Neural crest cell (in vitro differentiated cells): ENCODE measurements at regions not wholly inside any gene's neighbourhood (a gene's known extent, or its start where the extent isn't known, plus 50 kb on each side); places are given as distances from the start of the nearest gene placed in this dataset.

ENCODE experiments used
- DNase-seq: peaks from one replicate; pipeline ENCODE4 v3.0.0; 2021; ENCODE audit warnings: low read depth, mixed read lengths, low spot score
- H3K27ac Mint-ChIP-seq: one replicate; pipeline ENCODE4 v1.8.0; 2021; ENCODE audit warnings: mild to moderate bottlenecking, mixed read lengths; ENCODE audit not compliant: unreplicated experiment
- H3K27me3 Mint-ChIP-seq: 2 replicates; pipeline ENCODE4 v1.8.0; 2021; ENCODE audit warnings: low read depth, mild to moderate bottlenecking, mixed read lengths
- H3K36me3 Mint-ChIP-seq: 2 replicates; pipeline ENCODE4 v1.8.0; 2021; ENCODE audit warnings: low read depth, mild to moderate bottlenecking, mixed read lengths
- H3K4me1 Mint-ChIP-seq: 2 replicates; pipeline ENCODE4 v1.8.0; 2021; ENCODE audit warnings: mixed read lengths
- H3K4me3 Mint-ChIP-seq: one replicate; pipeline ENCODE4 v1.8.0; 2021; ENCODE audit warnings: mild to moderate bottlenecking, mixed read lengths
- H3K9me3 Mint-ChIP-seq: 2 replicates; pipeline ENCODE4 v1.8.0; 2021; ENCODE audit warnings: mixed read lengths
- TF ChIP-seq, protein P1 (sequence below): fragments of 200-600 bp; sonication (generic); conservative IDR thresholded peaks from 2 replicates; pipeline ENCODE4 v1.5.0; 2021; ENCODE audit warnings: antibody characterized with exemption, mild to moderate bottlenecking

DNA sequence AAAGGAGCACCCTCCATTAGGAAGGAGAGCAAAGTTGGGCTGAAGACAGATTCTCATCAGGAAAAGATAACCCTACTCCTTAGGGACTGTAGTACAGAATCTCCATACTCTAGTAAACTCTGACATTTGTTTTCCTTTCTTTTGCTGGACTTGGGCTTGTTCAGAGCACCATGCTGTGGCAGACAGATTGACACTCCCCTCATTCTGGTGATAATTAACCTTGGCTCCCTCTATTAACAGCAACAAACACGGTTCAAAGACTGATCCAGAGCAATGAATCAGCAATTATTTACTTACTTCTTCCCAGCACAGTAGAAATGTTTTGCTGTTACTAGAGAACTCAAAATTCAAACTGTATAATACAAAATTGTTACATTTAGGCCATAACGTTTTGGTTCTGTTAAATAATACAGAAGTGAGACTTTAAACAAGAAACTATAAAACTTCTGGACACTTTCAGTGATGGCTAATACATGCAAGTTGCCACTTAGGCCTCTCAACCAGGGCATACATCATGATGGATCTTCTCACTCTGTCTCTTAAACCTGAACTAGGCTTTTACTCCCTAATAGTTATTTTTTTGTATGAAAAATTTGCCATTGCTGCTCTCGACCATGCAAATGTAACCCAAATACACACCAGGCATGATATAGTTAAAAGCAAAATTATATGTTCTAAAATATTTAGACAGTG is 639.0 kb downstream of the IPMK start:
- H3K27ac Mint-ChIP-seq, result no peak overlapping the region
- no peaks in the 10 kb centered on the region for H3K36me3 Mint-ChIP-seq
- peaks cover 17% of the 10 kb centered on the region for H3K4me1 Mint-ChIP-seq
- no peak overlapping the region for H3K4me3 Mint-ChIP-seq
- DNase-seq, result no peak
- no peaks in the 10 kb centered on the region for H3K27me3 Mint-ChIP-seq
- no peaks in the 10 kb centered on the region for H3K9me3 Mint-ChIP-seq
- TF ChIP-seq, protein P1, sequence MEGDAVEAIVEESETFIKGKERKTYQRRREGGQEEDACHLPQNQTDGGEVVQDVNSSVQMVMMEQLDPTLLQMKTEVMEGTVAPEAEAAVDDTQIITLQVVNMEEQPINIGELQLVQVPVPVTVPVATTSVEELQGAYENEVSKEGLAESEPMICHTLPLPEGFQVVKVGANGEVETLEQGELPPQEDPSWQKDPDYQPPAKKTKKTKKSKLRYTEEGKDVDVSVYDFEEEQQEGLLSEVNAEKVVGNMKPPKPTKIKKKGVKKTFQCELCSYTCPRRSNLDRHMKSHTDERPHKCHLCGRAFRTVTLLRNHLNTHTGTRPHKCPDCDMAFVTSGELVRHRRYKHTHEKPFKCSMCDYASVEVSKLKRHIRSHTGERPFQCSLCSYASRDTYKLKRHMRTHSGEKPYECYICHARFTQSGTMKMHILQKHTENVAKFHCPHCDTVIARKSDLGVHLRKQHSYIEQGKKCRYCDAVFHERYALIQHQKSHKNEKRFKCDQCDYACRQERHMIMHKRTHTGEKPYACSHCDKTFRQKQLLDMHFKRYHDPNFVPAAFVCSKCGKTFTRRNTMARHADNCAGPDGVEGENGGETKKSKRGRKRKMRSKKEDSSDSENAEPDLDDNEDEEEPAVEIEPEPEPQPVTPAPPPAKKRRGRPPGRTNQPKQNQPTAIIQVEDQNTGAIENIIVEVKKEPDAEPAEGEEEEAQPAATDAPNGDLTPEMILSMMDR, result no peak

DNA sequence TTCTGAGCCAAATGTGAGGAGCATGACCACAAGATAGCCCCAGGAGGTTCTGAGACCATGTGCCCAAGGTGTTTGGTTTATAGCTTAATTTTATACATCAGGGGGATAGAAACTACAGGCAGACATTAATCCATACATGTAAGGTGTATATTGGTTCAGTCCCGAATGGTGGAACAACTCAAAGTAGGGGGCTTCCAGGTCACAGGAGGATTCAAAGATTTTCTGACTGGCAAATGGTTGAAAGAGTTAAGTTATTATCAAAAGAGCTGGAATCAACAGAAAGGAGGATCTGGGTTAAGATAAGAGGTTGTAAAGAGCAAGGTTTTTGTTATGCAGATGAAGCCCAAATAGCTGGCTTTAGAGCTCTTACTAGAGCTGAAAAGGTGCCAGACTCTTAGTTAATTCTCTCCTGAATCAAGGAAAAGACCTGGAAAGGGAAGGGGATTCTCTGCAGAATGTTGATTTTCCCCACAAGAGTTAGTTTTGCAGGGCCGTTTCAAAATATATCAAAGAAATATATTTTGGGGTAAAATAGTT is 640.0 kb downstream of the IPMK start:
- Mint-ChIP-seq H3K4me3 (no peak overlapping the region), H3K4me1 (peaks cover 17% of the 10 kb centered on the region)
- DNase-seq, result no peak

GRCh38 chr10:57624856-57625592 is 642.7 kb downstream of the IPMK start:
- Mint-ChIP-seq H3K36me3 (no peaks in the 10 kb centered on the region), H3K4me1 (peaks cover 17% of the 10 kb centered on the region), H3K9me3 (no peaks in the 10 kb centered on the region), H3K4me3 (no peak overlapping the region), H3K27ac (no peak overlapping the region), H3K27me3 (no peaks in the 10 kb centered on the region)
- no peak for DNase-seq
- TF ChIP-seq, protein P1, result no peak

More for the DNA sequence above, 640.0 kb downstream of the IPMK start:
- Mint-ChIP-seq H3K27ac (no peak overlapping the region), H3K9me3 (no peaks in the 10 kb centered on the region), H3K36me3 (no peaks in the 10 kb centered on the region), H3K27me3 (no peaks in the 10 kb centered on the region)
- TF ChIP-seq, protein P1, result no peak

DNA sequence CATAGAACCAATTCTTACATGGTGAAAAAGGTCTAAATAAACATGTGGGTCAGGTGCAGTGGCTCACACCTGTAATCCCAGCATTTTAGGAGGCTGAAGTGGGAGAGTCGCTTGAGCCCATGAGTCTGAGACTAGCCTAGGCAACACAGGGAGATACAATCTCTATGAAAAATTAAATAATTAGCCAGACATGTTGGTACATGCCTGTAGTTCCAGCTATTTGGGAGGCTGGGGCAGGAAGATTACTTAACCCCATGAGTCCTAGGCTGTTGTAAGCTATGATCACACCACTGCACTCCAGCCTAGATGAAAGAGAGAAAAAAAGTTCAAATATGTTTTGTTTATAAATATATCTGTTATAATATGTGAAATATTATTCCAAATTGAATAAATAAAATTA is 643.6 kb downstream of the IPMK start:
- H3K9me3 Mint-ChIP-seq, result no peaks in the 10 kb centered on the region
- no peaks in the 10 kb centered on the region for H3K36me3 Mint-ChIP-seq
- TF ChIP-seq, protein P1, result no peak
- DNase-seq, result no peak
- peaks cover 17% of the 10 kb centered on the region for H3K4me1 Mint-ChIP-seq
- no peak overlapping the region for H3K27ac Mint-ChIP-seq
- no peaks in the 10 kb centered on the region for H3K27me3 Mint-ChIP-seq
- no peak overlapping the region for H3K4me3 Mint-ChIP-seq

GRCh38 chr10:57621466-57621865 is 646.2 kb downstream of the IPMK start:
- H3K27me3 Mint-ChIP-seq, result no peaks in the 10 kb centered on the region
- no peaks in the 10 kb centered on the region for H3K4me1 Mint-ChIP-seq
- H3K27ac Mint-ChIP-seq, result no peak overlapping the region
- H3K4me3 Mint-ChIP-seq, result no peak overlapping the region
- no peak for DNase-seq
- TF ChIP-seq, protein P1, result no peak
- H3K9me3 Mint-ChIP-seq, result no peaks in the 10 kb centered on the region
- no peaks in the 10 kb centered on the region for H3K36me3 Mint-ChIP-seq
